ENCODE measurements at regions not wholly inside any gene's neighbourhood (a gene's known extent, or its start where the extent isn't known, plus 50 kb on each side); places are given as distances from the start of the nearest gene placed in this dataset.
A peak's percentile ranks its signal among the peaks of the same experiment; 100 is the strongest.

DNA sequence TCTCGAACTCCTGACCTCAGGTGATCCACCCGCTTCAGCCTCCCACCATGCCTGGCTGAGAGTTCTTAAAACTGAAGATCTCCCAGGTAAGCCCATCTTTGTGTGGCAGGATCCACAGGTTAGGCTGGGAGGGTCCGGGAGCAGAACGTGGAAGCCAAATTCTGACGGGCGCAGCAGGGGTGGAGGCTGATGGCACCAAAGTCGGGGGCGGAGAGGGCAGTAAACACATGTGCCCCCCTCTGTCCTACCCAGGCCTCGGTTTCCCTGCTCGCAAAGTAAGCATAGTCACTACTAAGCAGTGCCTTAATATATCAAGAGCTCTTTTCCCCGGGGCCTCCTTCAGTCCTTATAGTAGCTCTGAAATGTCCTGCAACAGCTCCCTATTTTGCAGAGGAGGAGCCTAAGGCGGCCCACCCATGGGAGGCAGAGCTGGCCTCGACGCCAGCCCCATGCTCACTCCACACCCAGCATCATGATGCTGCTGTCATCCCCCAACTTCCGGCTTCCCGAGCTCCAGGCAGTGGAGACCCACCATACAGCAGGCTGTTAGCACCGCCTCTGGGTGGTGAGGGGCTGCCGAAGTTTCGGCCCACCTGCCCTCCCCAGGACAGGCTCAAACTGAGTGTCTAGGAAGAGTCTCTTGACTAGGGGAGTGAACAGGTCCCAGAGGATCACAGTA lies 230.0 kb downstream of the CTTN start:
- Histone ChIP-seq H3K4me1 (no peaks in the 10 kb centered on the region), H3K9me3 (no peaks in the 10 kb centered on the region), H3K27ac (no peak overlapping the region), H3K36me3 (no peaks in the 10 kb centered on the region), H3K27me3 (no peaks in the 10 kb centered on the region), H3K4me3 (no peak overlapping the region)
- DNase-seq, result no peak
- no peak for TF ChIP-seq POLR2A (IDR thresholded peaks at IDR 0.05)
- TF ChIP-seq, protein P1, sequence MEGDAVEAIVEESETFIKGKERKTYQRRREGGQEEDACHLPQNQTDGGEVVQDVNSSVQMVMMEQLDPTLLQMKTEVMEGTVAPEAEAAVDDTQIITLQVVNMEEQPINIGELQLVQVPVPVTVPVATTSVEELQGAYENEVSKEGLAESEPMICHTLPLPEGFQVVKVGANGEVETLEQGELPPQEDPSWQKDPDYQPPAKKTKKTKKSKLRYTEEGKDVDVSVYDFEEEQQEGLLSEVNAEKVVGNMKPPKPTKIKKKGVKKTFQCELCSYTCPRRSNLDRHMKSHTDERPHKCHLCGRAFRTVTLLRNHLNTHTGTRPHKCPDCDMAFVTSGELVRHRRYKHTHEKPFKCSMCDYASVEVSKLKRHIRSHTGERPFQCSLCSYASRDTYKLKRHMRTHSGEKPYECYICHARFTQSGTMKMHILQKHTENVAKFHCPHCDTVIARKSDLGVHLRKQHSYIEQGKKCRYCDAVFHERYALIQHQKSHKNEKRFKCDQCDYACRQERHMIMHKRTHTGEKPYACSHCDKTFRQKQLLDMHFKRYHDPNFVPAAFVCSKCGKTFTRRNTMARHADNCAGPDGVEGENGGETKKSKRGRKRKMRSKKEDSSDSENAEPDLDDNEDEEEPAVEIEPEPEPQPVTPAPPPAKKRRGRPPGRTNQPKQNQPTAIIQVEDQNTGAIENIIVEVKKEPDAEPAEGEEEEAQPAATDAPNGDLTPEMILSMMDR (IDR thresholded peaks at IDR 0.05), result no peak
- intact Hi-C loops (cut with DNase I; ENCODE audit: low total_unique reads), result no loop called here

DNA sequence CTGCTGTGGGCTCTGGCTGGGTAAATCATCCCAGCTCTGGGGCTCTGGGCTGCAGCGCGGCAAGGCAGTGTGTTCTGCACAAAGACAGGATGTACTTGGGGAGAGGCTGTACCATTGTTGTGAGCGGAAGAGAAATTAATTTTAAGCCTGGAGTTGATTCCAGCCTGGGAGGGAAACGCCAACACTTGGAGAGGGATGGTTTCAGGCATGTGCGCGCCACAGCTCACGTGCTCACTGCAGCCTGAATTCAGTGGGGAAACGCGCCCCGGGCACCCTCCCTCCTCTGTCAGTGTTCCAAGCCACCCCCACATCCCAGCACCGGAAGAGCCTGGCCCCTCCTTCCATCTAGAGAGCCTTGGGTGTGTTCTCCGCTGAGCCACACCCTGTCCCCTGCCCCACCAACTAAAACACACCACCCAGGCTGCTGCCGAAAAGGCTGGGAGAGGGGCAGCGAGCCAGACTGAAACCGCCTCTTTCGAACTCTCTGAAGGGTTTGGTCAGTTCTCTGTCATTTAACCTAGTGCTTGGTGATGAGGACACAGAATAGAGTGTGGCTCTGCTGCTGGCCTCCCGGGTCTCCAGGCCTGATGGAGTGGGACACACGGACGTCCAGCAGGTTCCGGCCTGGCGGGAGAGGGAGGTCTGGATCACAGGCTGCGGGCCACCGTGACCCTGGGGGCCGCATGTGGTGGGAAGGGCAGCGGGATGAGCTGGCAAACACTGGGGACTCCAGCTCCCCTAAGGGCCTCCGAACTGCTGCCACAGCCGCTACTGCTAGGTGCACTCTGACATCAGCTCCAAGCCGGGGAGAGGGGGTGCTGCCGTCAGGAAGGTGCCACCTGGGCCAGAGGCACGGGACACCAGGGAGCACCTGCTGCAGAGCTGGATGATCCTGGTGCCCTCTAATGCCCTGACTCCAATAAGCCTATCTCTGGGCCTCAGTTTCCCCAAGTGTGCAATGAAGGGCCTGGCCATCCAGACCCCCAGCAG lies 230.8 kb downstream of the CTTN start:
- H3K4me1 ChIP-seq, result no peaks in the 10 kb centered on the region
- intact Hi-C loops (cut with DNase I; ENCODE audit: low total_unique reads), result no loop called here

GRCh38 chr11:70630068-70630467 lies 231.7 kb downstream of the CTTN start:
- H3K27ac ChIP-seq, result no peak overlapping the region
- H3K36me3 ChIP-seq, result no peaks in the 10 kb centered on the region
- DNase-seq, result no peak
- no peak overlapping the region for H3K4me3 ChIP-seq
- no peaks in the 10 kb centered on the region for H3K4me1 ChIP-seq
- intact Hi-C loops (cut with DNase I; ENCODE audit: low total_unique reads), result no loop called here
- TF ChIP-seq, protein P1 (IDR thresholded peaks at IDR 0.05), result no peak
- no peak for TF ChIP-seq POLR2A (IDR thresholded peaks at IDR 0.05)
- H3K9me3 ChIP-seq, result no peaks in the 10 kb centered on the region
- H3K27me3 ChIP-seq, result no peaks in the 10 kb centered on the region

More for the DNA sequence above, 230.8 kb downstream of the CTTN start:
- Histone ChIP-seq H3K4me3 (no peak overlapping the region), H3K27me3 (no peaks in the 10 kb centered on the region), H3K27ac (no peak overlapping the region), H3K9me3 (no peaks in the 10 kb centered on the region), H3K36me3 (no peaks in the 10 kb centered on the region)
- DNase-seq, result peak in 1 of 2 donors; percentile 18
- TF ChIP-seq, protein P1 (IDR thresholded peaks at IDR 0.05), result no peak
- TF ChIP-seq POLR2A (IDR thresholded peaks at IDR 0.05), result no peak

- no peak overlapping the region for H3K4me3 ChIP-seq
- TF ChIP-seq, protein P1 (IDR thresholded peaks at IDR 0.05), result no peak
- no peak for TF ChIP-seq POLR2A (IDR thresholded peaks at IDR 0.05)
- no peaks in the 10 kb centered on the region for H3K4me1 ChIP-seq
- no peaks in the 10 kb centered on the region for H3K27me3 ChIP-seq
- H3K27ac ChIP-seq, result no peak overlapping the region
- no peaks in the 10 kb centered on the region for H3K36me3 ChIP-seq
- H3K9me3 ChIP-seq, result no peaks in the 10 kb centered on the region
- DNase-seq, result no peak
- intact Hi-C loops (cut with DNase I; ENCODE audit: low total_unique reads), result no loop called here
These were observed 232.7 kb downstream of the CTTN start for GRCh38 chr11:70630816-70631623.
